Fibroblast of the aortic adventitia (primary cell): ENCODE measurements at regions not wholly inside any gene's neighbourhood (a gene's known extent, or its start where the extent isn't known, plus 50 kb on each side); places are given as distances from the start of the nearest gene placed in this dataset.
A peak's percentile ranks its signal among the peaks of the same experiment; 100 is the strongest.

ENCODE experiments used
- DNase-seq: peaks from one replicate; pipeline ENCODE4 v3.0.0-alpha.2; 2010; ENCODE audit warnings: low read depth
- H3K4me3 ChIP-seq: 2 replicates; pipeline ENCODE4 v1.5.1; 2011; ENCODE audit warnings: low read depth, mild to moderate bottlenecking, control low read depth, low read length, moderate library complexity
- CTCF ChIP-seq: IDR thresholded peaks from 2 replicates; pipeline ENCODE4 v1.5.1; 2011; ENCODE audit warnings: mild to moderate bottlenecking, low read length, control low read depth, inconsistent platforms; ENCODE audit not compliant: insufficient read depth

GRCh38 chr2:67945940-67946339, 116.9 kb downstream of the C1D start:
- DNase-seq, result peak; percentile 29
- H3K4me3 ChIP-seq, result no peak overlapping the region
- no peak for TF ChIP-seq CTCF

- H3K4me3 ChIP-seq, result no peak overlapping the region
- TF ChIP-seq CTCF, result no peak
- DNase-seq, result no peak
Observed at GRCh38 chr2:67948057-67948456, 114.7 kb downstream of the C1D start.

GRCh38 chr2:67948506-67948905, 114.3 kb downstream of the C1D start:
- no peak for TF ChIP-seq CTCF
- H3K4me3 ChIP-seq, result no peak overlapping the region
- no peak for DNase-seq

GRCh38 chr2:67950018-67950417, 112.8 kb downstream of the C1D start:
- DNase-seq, result no peak
- H3K4me3 ChIP-seq, result no peak overlapping the region
- TF ChIP-seq CTCF, result no peak

GRCh38 chr2:67950919-67951318, 111.9 kb downstream of the C1D start:
- DNase-seq, result peak; percentile 10
- no peak for TF ChIP-seq CTCF
- H3K4me3 ChIP-seq, result no peak overlapping the region

- DNase-seq, result no peak
- no peak for TF ChIP-seq CTCF
- no peak overlapping the region for H3K4me3 ChIP-seq
Observed at GRCh38 chr2:67952066-67952465, 110.7 kb downstream of the C1D start.

GRCh38 chr2:67954093-67954748, 108.6 kb downstream of the C1D start:
- no peak for TF ChIP-seq CTCF
- H3K4me3 ChIP-seq, result no peak overlapping the region
- DNase-seq, result no peak
